Transverse colon (tissue), 3 donors: ENCODE measurements at regions not wholly inside any gene's neighbourhood (a gene's known extent, or its start where the extent isn't known, plus 50 kb on each side); places are given as distances from the start of the nearest gene placed in this dataset.

Experiments
- CTCF ChIP-seq, 5 experiments: fragments of 200-600 bp in 3 of 5; fragments of 450-650 bp in 2 of 5; sonication (generic) in 3 of 5; IDR thresholded peaks; 1 replicate in 2 of 5; 2 replicates in 3 of 5; pipeline ENCODE4 v1.5.1; 2016 to 2017; ENCODE audit warnings: antibody characterized with exemption in 5 of 5, inconsistent platforms in 3 of 5, mild to moderate bottlenecking in 2 of 5, moderate library complexity in 1 of 5
- POLR2A ChIP-seq: fragments of 450-650 bp; IDR thresholded peaks from one replicate; pipeline ENCODE4 v1.6.1; 2016; ENCODE audit warnings: antibody characterized with exemption, mild to moderate bottlenecking, moderate library complexity

GRCh38 chr5:7179364-7179763, 216.6 kb upstream of the ADCY2 start:
- TF ChIP-seq CTCF (IDR thresholded peaks at IDR 0.05) (no peak), POLR2A (no peak)
